Neural cell (in vitro differentiated cells): ENCODE measurements at regions not wholly inside any gene's neighbourhood (a gene's known extent, or its start where the extent isn't known, plus 50 kb on each side); places are given as distances from the start of the nearest gene placed in this dataset.

ENCODE experiments used
- H2AFZ ChIP-seq: fragments of 200-600, 300-800 bp; sonication (generic), shearing (Covaris generic); 2 replicates; pipeline ENCODE4 v1.6.0; 2014; ENCODE audit warnings: low read depth, mild to moderate bottlenecking, antibody characterized with exemption, low read length, moderate library complexity
- H3F3A ChIP-seq: fragments of 200-600 bp; shearing (Covaris generic); 2 replicates; pipeline ENCODE4 v1.6.1; 2016; ENCODE audit warnings: mild to moderate bottlenecking, moderate library complexity, mixed read lengths, antibody characterized with exemption, low read length; ENCODE audit not compliant: insufficient read depth, poor library complexity, severe bottlenecking
- H3K27ac ChIP-seq: fragments of 200-600, 300-800 bp; sonication (generic), shearing (Covaris generic); 2 replicates; pipeline ENCODE4 v1.5.1; 2014; ENCODE audit warnings: mild to moderate bottlenecking, low read length, moderate library complexity
- H3K27me3 ChIP-seq: fragments of 300-800, 200-600 bp; sonication (generic), shearing (Covaris generic); 2 replicates; pipeline ENCODE4 v1.6.0; 2014; ENCODE audit warnings: mild to moderate bottlenecking, low read depth, low read length, moderate library complexity; ENCODE audit not compliant: insufficient read depth
- H3K36me3 ChIP-seq: fragments of 300-800, 200-600 bp; sonication (generic), shearing (Covaris generic); 2 replicates; pipeline ENCODE4 v1.5.1; 2014; ENCODE audit warnings: mild to moderate bottlenecking, antibody characterized with exemption, low read length, moderate library complexity; ENCODE audit not compliant: insufficient read depth
- H3K4me2 ChIP-seq: fragments of 300-800, 200-600 bp; sonication (generic), shearing (Covaris generic); 2 replicates; pipeline ENCODE4 v1.6.0; 2014; ENCODE audit warnings: mild to moderate bottlenecking, low read length
- H3K4me3 ChIP-seq: fragments of 300-800, 200-600 bp; sonication (generic), shearing (Covaris generic); 2 replicates; pipeline ENCODE4 v1.5.1; 2014; ENCODE audit warnings: mild to moderate bottlenecking, low read length, moderate library complexity
- H3K79me2 ChIP-seq: fragments of 200-600 bp; shearing (Covaris generic); replicated peaks from 2 replicates; pipeline ENCODE4 v1.6.0; 2014; ENCODE audit warnings: mild to moderate bottlenecking, low read length, moderate library complexity; ENCODE audit not compliant: insufficient read depth
- H3K9ac ChIP-seq: fragments of 300-800, 200-600 bp; sonication (generic), shearing (Covaris generic); 2 replicates; pipeline ENCODE4 v1.6.1; 2016; ENCODE audit warnings: mild to moderate bottlenecking, low read length, mixed read lengths
- H3K9me2 ChIP-seq: fragments of 200-600 bp; shearing (Covaris generic); 2 replicates; pipeline ENCODE4 v1.6.1; 2016; ENCODE audit warnings: mild to moderate bottlenecking, low read length, mixed read lengths; ENCODE audit not compliant: insufficient read depth
- H3K9me3 ChIP-seq: fragments of 200-600, 300-800 bp; sonication (generic), shearing (Covaris generic); 2 replicates; pipeline ENCODE4 v1.6.1; 2016; ENCODE audit warnings: mild to moderate bottlenecking, mixed run types, low read length, moderate library complexity, mixed read lengths
- H4K20me1 ChIP-seq: fragments of 200-600 bp; shearing (Covaris generic); 2 replicates; pipeline ENCODE4 v1.6.1; 2016; ENCODE audit warnings: mild to moderate bottlenecking, mixed run types; ENCODE audit not compliant: insufficient read depth
- EP300 ChIP-seq: fragments of 450-650 bp; conservative IDR thresholded peaks from 2 replicates; pipeline ENCODE4 v1.6.1; 2014; ENCODE audit warnings: antibody characterized with exemption, mild to moderate bottlenecking, moderate library complexity; ENCODE audit not compliant: poor library complexity, severe bottlenecking
- EZH2 ChIP-seq: fragments of 200-600, 300-800 bp; shearing (Covaris generic), sonication (generic); IDR thresholded peaks from 2 replicates; pipeline ENCODE4 v1.6.1; 2014; ENCODE audit warnings: antibody characterized with exemption, low read length, borderline replicate concordance, mild to moderate bottlenecking; ENCODE audit not compliant: insufficient read depth, poor library complexity, severe bottlenecking
- MXI1 ChIP-seq: fragments of 450-650 bp; conservative IDR thresholded peaks from 2 replicates; pipeline ENCODE4 v1.6.1; 2014; ENCODE audit warnings: antibody characterized with exemption, mild to moderate bottlenecking; ENCODE audit not compliant: poor library complexity, severe bottlenecking
- POLR2AphosphoS5 ChIP-seq: IDR thresholded peaks from 2 replicates; pipeline ENCODE4 v1.6.1; 2012
- RAD21 ChIP-seq: fragments of 450-650 bp; conservative IDR thresholded peaks from 2 replicates; pipeline ENCODE4 v1.6.1; 2014; ENCODE audit warnings: antibody characterized with exemption, mild to moderate bottlenecking, moderate library complexity
- SMC3 ChIP-seq: fragments of 450-650 bp; conservative IDR thresholded peaks from 2 replicates; pipeline ENCODE4 v1.6.1; 2014; ENCODE audit warnings: antibody characterized with exemption, mild to moderate bottlenecking, moderate library complexity; ENCODE audit not compliant: poor library complexity
- TAF1 ChIP-seq: IDR thresholded peaks from 2 replicates; pipeline ENCODE4 v1.6.1; 2012; ENCODE audit warnings: low read depth
- TF ChIP-seq, protein P1 (sequence below): fragments of 450-650 bp; IDR thresholded peaks from 2 replicates; pipeline ENCODE4 v1.5.1; 2014; ENCODE audit warnings: antibody characterized with exemption, mild to moderate bottlenecking, moderate library complexity; ENCODE audit not compliant: poor library complexity, severe bottlenecking
- TF ChIP-seq, protein P2 (sequence below): IDR thresholded peaks from 2 replicates; pipeline ENCODE4 v1.6.1; 2012; ENCODE audit warnings: borderline replicate concordance

DNA sequence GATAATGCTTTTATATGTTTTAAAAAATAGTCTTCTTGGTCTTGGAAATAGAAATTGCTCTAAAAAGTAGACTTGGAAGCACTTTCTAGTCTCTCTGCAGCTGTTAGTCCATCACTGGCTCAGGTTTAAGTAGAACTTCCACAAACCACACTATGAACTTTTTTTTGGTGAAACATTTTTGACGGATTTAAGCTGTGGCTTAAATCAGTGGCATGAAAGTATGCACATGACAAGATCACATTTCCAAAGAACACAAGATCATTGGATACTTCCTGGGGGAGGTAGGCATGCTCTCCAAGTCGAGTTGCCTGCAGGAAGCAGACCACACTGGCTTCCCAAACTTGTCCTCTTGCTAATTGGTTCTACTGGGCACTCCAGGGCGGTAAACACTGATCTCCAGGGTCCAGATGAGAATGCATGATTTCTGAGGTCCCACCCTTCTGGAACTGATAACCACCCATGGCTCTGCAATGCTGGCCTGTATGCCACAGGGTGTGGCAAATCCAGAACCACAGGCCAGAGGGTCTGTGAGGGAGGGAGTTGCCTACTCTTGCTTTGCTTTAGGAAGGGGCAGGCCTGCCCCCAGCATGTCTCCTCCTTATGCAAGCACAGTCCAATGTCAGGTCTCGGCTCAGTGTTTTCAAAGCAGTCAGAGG, 331.9 kb upstream of the SFRP2 start:
- no peaks in the 10 kb centered on the region for H4K20me1 ChIP-seq
- no peaks in the 10 kb centered on the region for H3K79me2 ChIP-seq
- no peak overlapping the region for H3K9ac ChIP-seq
- no peak overlapping the region for H2AFZ ChIP-seq
- H3K4me2 ChIP-seq: no peak overlapping the region
- no peaks in the 10 kb centered on the region for H3K36me3 ChIP-seq
- no peaks in the 10 kb centered on the region for H3K9me2 ChIP-seq
- H3F3A ChIP-seq: no peaks in the 10 kb centered on the region
- H3K4me3 ChIP-seq: no peak overlapping the region
- H3K9me3 ChIP-seq: no peaks in the 10 kb centered on the region
- H3K27me3 ChIP-seq: no peaks in the 10 kb centered on the region
- H3K27ac ChIP-seq: no peak overlapping the region
- no peak for TF ChIP-seq RAD21
- TF ChIP-seq EZH2: no peak
- TF ChIP-seq SMC3: no peak
- TF ChIP-seq, protein P1, sequence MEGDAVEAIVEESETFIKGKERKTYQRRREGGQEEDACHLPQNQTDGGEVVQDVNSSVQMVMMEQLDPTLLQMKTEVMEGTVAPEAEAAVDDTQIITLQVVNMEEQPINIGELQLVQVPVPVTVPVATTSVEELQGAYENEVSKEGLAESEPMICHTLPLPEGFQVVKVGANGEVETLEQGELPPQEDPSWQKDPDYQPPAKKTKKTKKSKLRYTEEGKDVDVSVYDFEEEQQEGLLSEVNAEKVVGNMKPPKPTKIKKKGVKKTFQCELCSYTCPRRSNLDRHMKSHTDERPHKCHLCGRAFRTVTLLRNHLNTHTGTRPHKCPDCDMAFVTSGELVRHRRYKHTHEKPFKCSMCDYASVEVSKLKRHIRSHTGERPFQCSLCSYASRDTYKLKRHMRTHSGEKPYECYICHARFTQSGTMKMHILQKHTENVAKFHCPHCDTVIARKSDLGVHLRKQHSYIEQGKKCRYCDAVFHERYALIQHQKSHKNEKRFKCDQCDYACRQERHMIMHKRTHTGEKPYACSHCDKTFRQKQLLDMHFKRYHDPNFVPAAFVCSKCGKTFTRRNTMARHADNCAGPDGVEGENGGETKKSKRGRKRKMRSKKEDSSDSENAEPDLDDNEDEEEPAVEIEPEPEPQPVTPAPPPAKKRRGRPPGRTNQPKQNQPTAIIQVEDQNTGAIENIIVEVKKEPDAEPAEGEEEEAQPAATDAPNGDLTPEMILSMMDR: no peak

DNA sequence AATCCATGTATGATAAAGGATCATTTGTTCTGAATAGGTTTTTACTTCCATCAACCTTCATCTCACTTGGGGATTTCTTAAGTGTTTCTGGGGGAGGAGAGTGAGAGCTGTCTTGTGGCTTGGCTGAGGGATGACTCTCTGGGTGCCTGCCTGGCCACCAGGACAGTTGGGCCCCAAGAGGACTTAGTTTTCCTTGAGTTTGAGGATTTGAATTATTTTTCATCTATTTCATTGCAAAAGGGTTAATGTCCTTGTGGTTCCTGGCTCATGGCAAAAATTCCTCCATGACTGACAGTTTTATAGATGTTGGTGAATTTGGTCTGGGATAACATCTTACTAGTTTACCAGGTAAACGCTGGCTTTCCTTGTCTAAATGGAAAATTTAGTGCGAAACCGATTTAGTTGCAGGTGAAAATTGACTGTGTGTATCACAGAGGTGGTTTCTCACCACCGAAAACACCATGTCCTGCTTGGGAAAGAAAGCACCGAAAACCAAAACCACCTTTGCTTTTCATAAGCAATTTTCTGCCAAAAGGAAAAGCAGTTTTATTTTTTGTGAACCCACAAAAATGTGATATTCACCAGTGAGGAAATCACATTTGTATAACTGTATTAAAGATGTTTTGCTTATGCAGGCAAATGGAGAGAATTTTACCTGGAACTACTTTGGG, 331.3 kb upstream of the SFRP2 start:
- H3K4me2 ChIP-seq: no peak overlapping the region
- no peak overlapping the region for H3K9ac ChIP-seq
- no peak overlapping the region for H3K4me3 ChIP-seq
- no peaks in the 10 kb centered on the region for H3F3A ChIP-seq
- H3K9me3 ChIP-seq: no peaks in the 10 kb centered on the region
- H3K27me3 ChIP-seq: no peaks in the 10 kb centered on the region
- TF ChIP-seq, protein P2, sequence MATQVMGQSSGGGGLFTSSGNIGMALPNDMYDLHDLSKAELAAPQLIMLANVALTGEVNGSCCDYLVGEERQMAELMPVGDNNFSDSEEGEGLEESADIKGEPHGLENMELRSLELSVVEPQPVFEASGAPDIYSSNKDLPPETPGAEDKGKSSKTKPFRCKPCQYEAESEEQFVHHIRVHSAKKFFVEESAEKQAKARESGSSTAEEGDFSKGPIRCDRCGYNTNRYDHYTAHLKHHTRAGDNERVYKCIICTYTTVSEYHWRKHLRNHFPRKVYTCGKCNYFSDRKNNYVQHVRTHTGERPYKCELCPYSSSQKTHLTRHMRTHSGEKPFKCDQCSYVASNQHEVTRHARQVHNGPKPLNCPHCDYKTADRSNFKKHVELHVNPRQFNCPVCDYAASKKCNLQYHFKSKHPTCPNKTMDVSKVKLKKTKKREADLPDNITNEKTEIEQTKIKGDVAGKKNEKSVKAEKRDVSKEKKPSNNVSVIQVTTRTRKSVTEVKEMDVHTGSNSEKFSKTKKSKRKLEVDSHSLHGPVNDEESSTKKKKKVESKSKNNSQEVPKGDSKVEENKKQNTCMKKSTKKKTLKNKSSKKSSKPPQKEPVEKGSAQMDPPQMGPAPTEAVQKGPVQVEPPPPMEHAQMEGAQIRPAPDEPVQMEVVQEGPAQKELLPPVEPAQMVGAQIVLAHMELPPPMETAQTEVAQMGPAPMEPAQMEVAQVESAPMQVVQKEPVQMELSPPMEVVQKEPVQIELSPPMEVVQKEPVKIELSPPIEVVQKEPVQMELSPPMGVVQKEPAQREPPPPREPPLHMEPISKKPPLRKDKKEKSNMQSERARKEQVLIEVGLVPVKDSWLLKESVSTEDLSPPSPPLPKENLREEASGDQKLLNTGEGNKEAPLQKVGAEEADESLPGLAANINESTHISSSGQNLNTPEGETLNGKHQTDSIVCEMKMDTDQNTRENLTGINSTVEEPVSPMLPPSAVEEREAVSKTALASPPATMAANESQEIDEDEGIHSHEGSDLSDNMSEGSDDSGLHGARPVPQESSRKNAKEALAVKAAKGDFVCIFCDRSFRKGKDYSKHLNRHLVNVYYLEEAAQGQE: no peak
- TF ChIP-seq MXI1 (no peak), TAF1 (no peak), SMC3 (no peak), EZH2 (no peak), POLR2AphosphoS5 (no peak), EP300 (no peak), RAD21 (no peak)
- TF ChIP-seq, protein P1: no peak
- H3K27ac ChIP-seq: no peak overlapping the region
- H3K79me2 ChIP-seq: no peaks in the 10 kb centered on the region
- no peaks in the 10 kb centered on the region for H3K36me3 ChIP-seq
- no peak overlapping the region for H2AFZ ChIP-seq
- no peaks in the 10 kb centered on the region for H3K9me2 ChIP-seq
- no peaks in the 10 kb centered on the region for H4K20me1 ChIP-seq
